H9 (cell line): ENCODE measurements at regions not wholly inside any gene's neighbourhood (a gene's known extent, or its start where the extent isn't known, plus 50 kb on each side); places are given as distances from the start of the nearest gene placed in this dataset.

ENCODE experiments used
- DNase-seq: peaks from one replicate; pipeline ENCODE4 v3.0.0-alpha.2; 2017
- H2AFZ ChIP-seq: one replicate; pipeline ENCODE4 v1.6.1; 2013; ENCODE audit warnings: mild to moderate bottlenecking, low read length, control low read depth, moderate library complexity
- H2AK5ac ChIP-seq: 2 replicates; pipeline ENCODE4 v1.6.1; 2013; ENCODE audit warnings: low read length, control low read depth, mixed read lengths; ENCODE audit not compliant: insufficient read length
- H2BK120ac ChIP-seq: one replicate; pipeline ENCODE4 v1.6.1; 2013; ENCODE audit warnings: low read depth, mild to moderate bottlenecking, low read length, control low read depth, inconsistent platforms; ENCODE audit not compliant: poor library complexity, severe bottlenecking
- H2BK12ac ChIP-seq: 2 replicates; pipeline ENCODE4 v1.6.1; 2013; ENCODE audit warnings: low read length, control low read depth, mixed read lengths, low read depth; ENCODE audit not compliant: insufficient read length
- H2BK15ac ChIP-seq: 2 replicates; pipeline ENCODE4 v1.6.1; 2013; ENCODE audit warnings: low read depth, low read length, control low read depth
- H2BK20ac ChIP-seq: one replicate; pipeline ENCODE4 v1.6.1; 2013; ENCODE audit warnings: low read depth, mild to moderate bottlenecking, low read length, control low read depth, inconsistent platforms; ENCODE audit not compliant: poor library complexity, severe bottlenecking
- H2BK5ac ChIP-seq: 2 replicates; pipeline ENCODE4 v1.6.1; 2013; ENCODE audit warnings: low read length, control low read depth, mixed read lengths; ENCODE audit not compliant: insufficient read length
- H3K14ac ChIP-seq: 2 replicates; pipeline ENCODE4 v1.6.1; 2013; ENCODE audit warnings: low read length, control low read depth; ENCODE audit not compliant: insufficient read depth
- H3K18ac ChIP-seq: 2 replicates; pipeline ENCODE4 v1.6.1; 2013; ENCODE audit warnings: low read depth, mild to moderate bottlenecking, mixed read lengths, low read length, control low read depth; ENCODE audit not compliant: insufficient read length
- H3K23ac ChIP-seq: 2 replicates; pipeline ENCODE4 v1.6.1; 2013; ENCODE audit warnings: low read length, control low read depth, mixed read lengths, low read depth; ENCODE audit not compliant: insufficient read length
- H3K23me2 ChIP-seq: 2 replicates; pipeline ENCODE4 v1.6.1; 2013; ENCODE audit warnings: low read depth, mild to moderate bottlenecking, mixed read lengths, low read length, control low read depth; ENCODE audit not compliant: insufficient read length, poor library complexity, severe bottlenecking
- H3K27ac ChIP-seq: 2 replicates; pipeline ENCODE4 v1.5.1; 2013; ENCODE audit warnings: low read length, control low read depth, mixed read lengths, low read depth; ENCODE audit not compliant: insufficient read length
- H3K27me3 ChIP-seq: 2 replicates; pipeline ENCODE4 v1.6.1; 2013; ENCODE audit warnings: low read length, control low read depth, inconsistent platforms; ENCODE audit not compliant: insufficient read depth
- H3K4ac ChIP-seq: 2 replicates; pipeline ENCODE4 v1.6.1; 2013; ENCODE audit warnings: low read depth, mild to moderate bottlenecking, control low read depth, inconsistent platforms, low read length, moderate library complexity
- H3K4me1 ChIP-seq: 2 replicates; pipeline ENCODE4 v1.6.1; 2013; ENCODE audit warnings: low read length, control low read depth, inconsistent platforms; ENCODE audit not compliant: insufficient read depth
- H3K4me2 ChIP-seq: 2 replicates; pipeline ENCODE4 v1.6.1; 2013; ENCODE audit warnings: low read length, control low read depth, mixed read lengths; ENCODE audit not compliant: insufficient read length, insufficient read depth
- H3K56ac ChIP-seq: 2 replicates; pipeline ENCODE4 v1.6.1; 2013; ENCODE audit warnings: low read depth, mild to moderate bottlenecking, mixed read lengths, low read length, control low read depth; ENCODE audit not compliant: insufficient read length
- H3K79me1 ChIP-seq: 2 replicates; pipeline ENCODE4 v1.6.1; 2013; ENCODE audit warnings: low read depth, mild to moderate bottlenecking, moderate library complexity, low read length, control low read depth, inconsistent platforms; ENCODE audit not compliant: insufficient read depth, poor library complexity, severe bottlenecking
- H3K79me2 ChIP-seq: 2 replicates; pipeline ENCODE4 v1.6.1; 2013; ENCODE audit warnings: low read length, control low read depth, inconsistent platforms; ENCODE audit not compliant: insufficient read depth
- H3K9ac ChIP-seq: 2 replicates; pipeline ENCODE4 v1.6.1; 2013; ENCODE audit warnings: low read length, control low read depth, mixed read lengths; ENCODE audit not compliant: insufficient read length; ENCODE audit errors: extremely low read depth
- H3K9me3 ChIP-seq: one replicate; pipeline ENCODE4 v1.6.1; 2013; ENCODE audit warnings: low read depth, low read length, inconsistent platforms; ENCODE audit not compliant: control insufficient read depth
- H3T11ph ChIP-seq: one replicate; pipeline ENCODE4 v1.6.1; 2013; ENCODE audit warnings: mild to moderate bottlenecking, low read length, control low read depth, inconsistent platforms
- H4K20me1 ChIP-seq: one replicate; pipeline ENCODE4 v1.6.1; 2013; ENCODE audit not compliant: control insufficient read depth, insufficient read length, insufficient read depth
- H4K5ac ChIP-seq: 2 replicates; pipeline ENCODE4 v1.6.1; 2013; ENCODE audit warnings: low read depth, mild to moderate bottlenecking, mixed read lengths, low read length, control low read depth; ENCODE audit not compliant: insufficient read length
- H4K8ac ChIP-seq: replicated peaks from 2 replicates; pipeline ENCODE4 v1.6.1; 2013; ENCODE audit warnings: low read length, control low read depth, mixed read lengths, low read depth; ENCODE audit not compliant: insufficient read length
- H4K91ac ChIP-seq: 2 replicates; pipeline ENCODE4 v1.6.1; 2013; ENCODE audit warnings: low read depth, mild to moderate bottlenecking, moderate library complexity, mixed read lengths, low read length, control low read depth; ENCODE audit not compliant: insufficient read length
- H3K27ac Mint-ChIP-seq, 3 experiments: 2 replicates in 2 of 3; 3 replicates in 1 of 3; pipeline ENCODE4 v1.8.0; 2020 to 2021; ENCODE audit warnings: mixed read lengths in 3 of 3, mild to moderate bottlenecking in 1 of 3, moderate library complexity in 1 of 3
- H3K27me3 Mint-ChIP-seq: 2 replicates; pipeline ENCODE4 v1.8.0; 2021; ENCODE audit warnings: low read depth, mild to moderate bottlenecking, moderate library complexity, mixed read lengths
- H3K36me3 Mint-ChIP-seq, 3 experiments: 2 replicates in 2 of 3; 3 replicates in 1 of 3; pipeline ENCODE4 v1.8.0; 2020 to 2021; ENCODE audit warnings: low read depth in 3 of 3, mixed read lengths in 3 of 3; ENCODE audit not compliant: insufficient read depth in 1 of 3
- H3K4me1 Mint-ChIP-seq, 2 experiments: 2 replicates each; pipeline ENCODE4 v1.8.0; 2020; ENCODE audit warnings: mixed read lengths in 2 of 2
- H3K4me3 Mint-ChIP-seq, 2 experiments: 2 replicates in 1 of 2; 3 replicates in 1 of 2; pipeline ENCODE4 v1.8.0; 2020 to 2021; ENCODE audit warnings: mild to moderate bottlenecking in 2 of 2, mixed read lengths in 2 of 2, moderate library complexity in 1 of 2
- H3K9me3 Mint-ChIP-seq, 2 experiments: 2 replicates in 1 of 2; 3 replicates in 1 of 2; pipeline ENCODE4 v1.8.0; 2020; ENCODE audit warnings: mild to moderate bottlenecking in 2 of 2, mixed read lengths in 2 of 2, moderate library complexity in 1 of 2
- WGBS: extraction: QIAGEN DNeasy Blood & Tissue Kit; methylation state at CpG from one replicate; pipeline ENCODE4 v1.1.7; 2013; ENCODE audit warnings: missing lambda C conversion rate, low lambda C conversion rate, mixed read lengths; ENCODE audit not compliant: insufficient read length; ENCODE audit errors: extremely low coverage; 5-methylcytosine and 5-hydroxymethylcytosine counted together
- TF ChIP-seq, protein P1 (sequence below): fragments of 200-600 bp; sonication (generic); conservative IDR thresholded peaks from 3 replicates; pipeline ENCODE4 v1.8.0; 2021; ENCODE audit warnings: antibody characterized with exemption, mild to moderate bottlenecking

- Histone ChIP-seq H3K4me1 (peaks cover 4% of the 10 kb centered on the region; the same call in 1 of the 2 replicates), H2BK120ac (no peak overlapping the region), H4K8ac (no peak overlapping the region), H3K79me2 (no peaks in the 10 kb centered on the region), H2BK5ac (no peak overlapping the region), H4K20me1 (no peaks in the 10 kb centered on the region), H3K56ac (no peak overlapping the region), H3K27ac (no peak overlapping the region), H3K9ac (no peak overlapping the region), H3K18ac (no peak overlapping the region), H3K14ac (no peak overlapping the region), H3K23me2 (no peaks in the 10 kb centered on the region), H2AFZ (no peak overlapping the region), H2BK12ac (no peak overlapping the region), H4K91ac (no peak overlapping the region), H3K4ac (no peak overlapping the region), H3K23ac (no peak overlapping the region), H3K27me3 (no peaks in the 10 kb centered on the region), H3K9me3 (no peaks in the 10 kb centered on the region), H2BK15ac (no peak overlapping the region), H3T11ph (no peak overlapping the region), H2BK20ac (no peak overlapping the region), H3K79me1 (no peaks in the 10 kb centered on the region), H4K5ac (no peak overlapping the region), H2AK5ac (no peak overlapping the region), H3K4me2 (no peak overlapping the region)
- H3K9me3 Mint-ChIP-seq, result no peaks in the 10 kb centered on the region; a peak in 1 of 5 replicates
- H3K27ac Mint-ChIP-seq, result peak overlapping the region in 1 of 3 experiments; percentile 77; a peak in 1 of 7 replicates
- peaks cover 15 to 17% of the 10 kb centered on the region in 2 experiments for H3K4me1 Mint-ChIP-seq
- WGBS, result no CpG with 5 or more reads among the region's 3 CpGs
- H3K36me3 Mint-ChIP-seq, result no peaks in the 10 kb centered on the region
- TF ChIP-seq, protein P1, sequence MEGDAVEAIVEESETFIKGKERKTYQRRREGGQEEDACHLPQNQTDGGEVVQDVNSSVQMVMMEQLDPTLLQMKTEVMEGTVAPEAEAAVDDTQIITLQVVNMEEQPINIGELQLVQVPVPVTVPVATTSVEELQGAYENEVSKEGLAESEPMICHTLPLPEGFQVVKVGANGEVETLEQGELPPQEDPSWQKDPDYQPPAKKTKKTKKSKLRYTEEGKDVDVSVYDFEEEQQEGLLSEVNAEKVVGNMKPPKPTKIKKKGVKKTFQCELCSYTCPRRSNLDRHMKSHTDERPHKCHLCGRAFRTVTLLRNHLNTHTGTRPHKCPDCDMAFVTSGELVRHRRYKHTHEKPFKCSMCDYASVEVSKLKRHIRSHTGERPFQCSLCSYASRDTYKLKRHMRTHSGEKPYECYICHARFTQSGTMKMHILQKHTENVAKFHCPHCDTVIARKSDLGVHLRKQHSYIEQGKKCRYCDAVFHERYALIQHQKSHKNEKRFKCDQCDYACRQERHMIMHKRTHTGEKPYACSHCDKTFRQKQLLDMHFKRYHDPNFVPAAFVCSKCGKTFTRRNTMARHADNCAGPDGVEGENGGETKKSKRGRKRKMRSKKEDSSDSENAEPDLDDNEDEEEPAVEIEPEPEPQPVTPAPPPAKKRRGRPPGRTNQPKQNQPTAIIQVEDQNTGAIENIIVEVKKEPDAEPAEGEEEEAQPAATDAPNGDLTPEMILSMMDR, result no peak
- H3K27me3 Mint-ChIP-seq, result no peaks in the 10 kb centered on the region
- no peak for DNase-seq
- no peak overlapping the region for H3K4me3 Mint-ChIP-seq
Measured at GRCh38 chr18:75582406-75582821, 154.9 kb upstream of the SMIM21 start.
